ENCODE measurements at regions not wholly inside any gene's neighbourhood (a gene's known extent, or its start where the extent isn't known, plus 50 kb on each side); places are given as distances from the start of the nearest gene placed in this dataset.

GRCh38 chr13:59263531-59263930 lies 900.2 kb downstream of the DIAPH3 start:
- H3K27ac ChIP-seq (ENCODE audit: insufficient read depth, low read depth, low read length, poor library complexity, severe bottlenecking), result no peak overlapping the region
- H3K27me3 ChIP-seq (ENCODE audit: control insufficient read depth, insufficient read depth, low read length, poor library complexity, severe bottlenecking), result no peaks in the 10 kb centered on the region
- H3K4me3 ChIP-seq (ENCODE audit: insufficient read depth, low read depth, low read length), result no peak overlapping the region
- H3K36me3 ChIP-seq (ENCODE audit: control insufficient read depth, insufficient read depth, low read length), result no peaks in the 10 kb centered on the region
- no peaks in the 10 kb centered on the region for H3K9me3 ChIP-seq (ENCODE audit: control insufficient read depth, low read length)
- peaks cover 11% of the 10 kb centered on the region for H3K4me1 ChIP-seq (ENCODE audit: control insufficient read depth, insufficient read depth, low read length)

- Histone ChIP-seq H3K36me3 (ENCODE audit: control insufficient read depth, insufficient read depth, low read length) (no peaks in the 10 kb centered on the region), H3K27me3 (ENCODE audit: control insufficient read depth, insufficient read depth, low read length, poor library complexity, severe bottlenecking) (no peaks in the 10 kb centered on the region), H3K27ac (ENCODE audit: insufficient read depth, low read depth, low read length, poor library complexity, severe bottlenecking) (no peak overlapping the region), H3K4me1 (ENCODE audit: control insufficient read depth, insufficient read depth, low read length) (no peaks in the 10 kb centered on the region), H3K4me3 (ENCODE audit: insufficient read depth, low read depth, low read length) (no peak overlapping the region), H3K9me3 (ENCODE audit: control insufficient read depth, low read length) (no peaks in the 10 kb centered on the region)
- whole genome bisulfite sequencing, 2 experiments, result 100% methylated on average over 1 of the region's 2 CpGs
These were observed 897.2 kb downstream of the DIAPH3 start for GRCh38 chr13:59266478-59267063.

GRCh38 chr13:59269476-59269875 lies 894.3 kb downstream of the DIAPH3 start:
- no peak overlapping the region for H3K27ac ChIP-seq (ENCODE audit: insufficient read depth, low read depth, low read length, poor library complexity, severe bottlenecking)
- no peaks in the 10 kb centered on the region for H3K9me3 ChIP-seq (ENCODE audit: control insufficient read depth, low read length)
- H3K36me3 ChIP-seq (ENCODE audit: control insufficient read depth, insufficient read depth, low read length), result no peaks in the 10 kb centered on the region
- 79 to 82% methylated on average over 2 of the region's 2 CpGs for WGBS, 2 experiments
- H3K27me3 ChIP-seq (ENCODE audit: control insufficient read depth, insufficient read depth, low read length, poor library complexity, severe bottlenecking), result no peaks in the 10 kb centered on the region
- no peaks in the 10 kb centered on the region for H3K4me1 ChIP-seq (ENCODE audit: control insufficient read depth, insufficient read depth, low read length)
- no peak overlapping the region for H3K4me3 ChIP-seq (ENCODE audit: insufficient read depth, low read depth, low read length)

GRCh38 chr13:59270327-59270726 lies 893.4 kb downstream of the DIAPH3 start:
- Histone ChIP-seq H3K36me3 (ENCODE audit: control insufficient read depth, insufficient read depth, low read length) (no peaks in the 10 kb centered on the region), H3K27ac (ENCODE audit: insufficient read depth, low read depth, low read length, poor library complexity, severe bottlenecking) (no peak overlapping the region), H3K27me3 (ENCODE audit: control insufficient read depth, insufficient read depth, low read length, poor library complexity, severe bottlenecking) (no peaks in the 10 kb centered on the region), H3K4me3 (ENCODE audit: insufficient read depth, low read depth, low read length) (no peak overlapping the region), H3K9me3 (ENCODE audit: control insufficient read depth, low read length) (no peaks in the 10 kb centered on the region), H3K4me1 (ENCODE audit: control insufficient read depth, insufficient read depth, low read length) (no peaks in the 10 kb centered on the region)

GRCh38 chr13:59274958-59275727 lies 888.6 kb downstream of the DIAPH3 start:
- no peaks in the 10 kb centered on the region for H3K27me3 ChIP-seq (ENCODE audit: control insufficient read depth, insufficient read depth, low read length, poor library complexity, severe bottlenecking)
- no peak overlapping the region for H3K4me3 ChIP-seq (ENCODE audit: insufficient read depth, low read depth, low read length)
- no peaks in the 10 kb centered on the region for H3K9me3 ChIP-seq (ENCODE audit: control insufficient read depth, low read length)
- H3K27ac ChIP-seq (ENCODE audit: insufficient read depth, low read depth, low read length, poor library complexity, severe bottlenecking), result no peak overlapping the region
- no peaks in the 10 kb centered on the region for H3K36me3 ChIP-seq (ENCODE audit: control insufficient read depth, insufficient read depth, low read length)
- WGBS, 2 experiments, result 75 to 91% methylated on average over 1 of the region's 1 CpG
- H3K4me1 ChIP-seq (ENCODE audit: control insufficient read depth, insufficient read depth, low read length), result no peaks in the 10 kb centered on the region

- H3K4me3 ChIP-seq (ENCODE audit: insufficient read depth, low read depth, low read length), result no peak overlapping the region
- H3K27ac ChIP-seq (ENCODE audit: insufficient read depth, low read depth, low read length, poor library complexity, severe bottlenecking), result no peak overlapping the region
- H3K27me3 ChIP-seq (ENCODE audit: control insufficient read depth, insufficient read depth, low read length, poor library complexity, severe bottlenecking), result no peaks in the 10 kb centered on the region
- H3K9me3 ChIP-seq (ENCODE audit: control insufficient read depth, low read length), result no peaks in the 10 kb centered on the region
- H3K36me3 ChIP-seq (ENCODE audit: control insufficient read depth, insufficient read depth, low read length), result no peaks in the 10 kb centered on the region
- no peaks in the 10 kb centered on the region for H3K4me1 ChIP-seq (ENCODE audit: control insufficient read depth, insufficient read depth, low read length)
These were observed 887.3 kb downstream of the DIAPH3 start for GRCh38 chr13:59276436-59276835.

- H3K36me3 ChIP-seq (ENCODE audit: control insufficient read depth, insufficient read depth, low read length), result no peaks in the 10 kb centered on the region
- H3K27ac ChIP-seq (ENCODE audit: insufficient read depth, low read depth, low read length, poor library complexity, severe bottlenecking), result no peak overlapping the region
- no peak overlapping the region for H3K4me3 ChIP-seq (ENCODE audit: insufficient read depth, low read depth, low read length)
- H3K4me1 ChIP-seq (ENCODE audit: control insufficient read depth, insufficient read depth, low read length), result no peaks in the 10 kb centered on the region
- H3K27me3 ChIP-seq (ENCODE audit: control insufficient read depth, insufficient read depth, low read length, poor library complexity, severe bottlenecking), result no peaks in the 10 kb centered on the region
- H3K9me3 ChIP-seq (ENCODE audit: control insufficient read depth, low read length), result no peaks in the 10 kb centered on the region
These were observed 886.6 kb downstream of the DIAPH3 start for GRCh38 chr13:59277106-59277505.

- Histone ChIP-seq H3K27me3 (ENCODE audit: control insufficient read depth, insufficient read depth, low read length, poor library complexity, severe bottlenecking) (no peaks in the 10 kb centered on the region), H3K9me3 (ENCODE audit: control insufficient read depth, low read length) (no peaks in the 10 kb centered on the region), H3K4me3 (ENCODE audit: insufficient read depth, low read depth, low read length) (no peak overlapping the region), H3K36me3 (ENCODE audit: control insufficient read depth, insufficient read depth, low read length) (no peaks in the 10 kb centered on the region), H3K4me1 (ENCODE audit: control insufficient read depth, insufficient read depth, low read length) (no peaks in the 10 kb centered on the region), H3K27ac (ENCODE audit: insufficient read depth, low read depth, low read length, poor library complexity, severe bottlenecking) (no peak overlapping the region)
- 58 to 70% methylated on average over 2 of the region's 2 CpGs for WGBS, 2 experiments
These were observed 884.7 kb downstream of the DIAPH3 start for GRCh38 chr13:59279028-59279427.

GRCh38 chr13:59279576-59279975 lies 884.2 kb downstream of the DIAPH3 start:
- Histone ChIP-seq H3K9me3 (ENCODE audit: control insufficient read depth, low read length) (no peaks in the 10 kb centered on the region), H3K4me3 (ENCODE audit: insufficient read depth, low read depth, low read length) (no peak overlapping the region), H3K36me3 (ENCODE audit: control insufficient read depth, insufficient read depth, low read length) (no peaks in the 10 kb centered on the region), H3K27me3 (ENCODE audit: control insufficient read depth, insufficient read depth, low read length, poor library complexity, severe bottlenecking) (no peaks in the 10 kb centered on the region), H3K4me1 (ENCODE audit: control insufficient read depth, insufficient read depth, low read length) (no peaks in the 10 kb centered on the region), H3K27ac (ENCODE audit: insufficient read depth, low read depth, low read length, poor library complexity, severe bottlenecking) (no peak overlapping the region)
- WGBS, 2 experiments, result 95% methylated on average over 2 to 3 of the region's 3 CpGs

GRCh38 chr13:59280297-59280696 lies 883.4 kb downstream of the DIAPH3 start:
- no peak overlapping the region for H3K27ac ChIP-seq (ENCODE audit: insufficient read depth, low read depth, low read length, poor library complexity, severe bottlenecking)
- H3K4me3 ChIP-seq (ENCODE audit: insufficient read depth, low read depth, low read length), result no peak overlapping the region
- 90 to 91% methylated on average over 2 of the region's 2 CpGs for WGBS, 2 experiments

More at GRCh38 chr13:59280297-59280696, 883.4 kb downstream of the DIAPH3 start:
- Histone ChIP-seq H3K27me3 (ENCODE audit: control insufficient read depth, insufficient read depth, low read length, poor library complexity, severe bottlenecking) (no peaks in the 10 kb centered on the region), H3K4me1 (ENCODE audit: control insufficient read depth, insufficient read depth, low read length) (no peaks in the 10 kb centered on the region), H3K9me3 (ENCODE audit: control insufficient read depth, low read length) (no peaks in the 10 kb centered on the region), H3K36me3 (ENCODE audit: control insufficient read depth, insufficient read depth, low read length) (no peaks in the 10 kb centered on the region)

Measured in ectodermal cell (in vitro differentiated cells).